PFSK-1 (cell line): ENCODE measurements at regions not wholly inside any gene's neighbourhood (a gene's known extent, or its start where the extent isn't known, plus 50 kb on each side); places are given as distances from the start of the nearest gene placed in this dataset.

Experiments used
- FOXP2 ChIP-seq: optimal IDR thresholded peaks from 2 replicates; pipeline ENCODE3; 2011; ENCODE audit warnings: borderline replicate concordance, control low read depth, inconsistent platforms; ENCODE audit not compliant: insufficient read depth; ENCODE audit errors: extremely low read length, extremely low read depth
- POLR2AphosphoS5 ChIP-seq: IDR thresholded peaks from 2 replicates; pipeline ENCODE4 v1.6.1; 2012; ENCODE audit warnings: low read depth, mild to moderate bottlenecking, control low read depth, low read length, moderate library complexity
- SIN3A ChIP-seq: IDR thresholded peaks from 2 replicates; pipeline ENCODE4 v1.6.1; 2012; ENCODE audit warnings: mild to moderate bottlenecking, low read length, moderate library complexity, borderline replicate concordance; ENCODE audit not compliant: insufficient read depth
- TAF1 ChIP-seq: IDR thresholded peaks from 2 replicates; pipeline ENCODE4 v1.6.1; 2012; ENCODE audit warnings: low read length, control low read depth, borderline replicate concordance; ENCODE audit not compliant: insufficient read depth
- TF ChIP-seq, protein P1 (sequence below), 2 experiments: IDR thresholded peaks; 2 replicates each; pipeline versions ENCODE4 v1.6.1 to v1.8.0; 2011 to 2012; ENCODE audit warnings: low read depth in 2 of 2, low read length in 2 of 2, control low read depth in 1 of 2, inconsistent platforms in 1 of 2, mild to moderate bottlenecking in 1 of 2, moderate library complexity in 1 of 2; ENCODE audit not compliant: insufficient read depth in 1 of 2

DNA sequence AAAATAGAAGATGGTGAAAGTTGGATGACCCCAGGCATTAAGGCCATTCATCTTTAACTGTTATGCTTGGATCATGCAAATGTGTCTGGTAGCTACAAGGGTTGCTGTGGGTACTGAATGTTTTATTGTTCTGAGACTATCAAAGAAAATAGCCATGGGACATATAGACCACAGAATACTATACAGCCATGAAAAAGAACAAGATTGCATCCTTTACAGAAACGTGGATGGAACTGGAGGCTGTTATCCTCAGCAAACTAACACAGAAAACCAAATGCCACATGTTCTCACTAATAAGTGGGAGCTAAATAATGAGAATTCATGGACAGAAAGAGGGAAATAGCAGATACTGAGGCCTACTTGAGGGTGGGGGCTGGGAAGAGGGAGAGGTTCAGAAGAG lies 249.0 kb downstream of the LTN1 start:
- TF ChIP-seq, protein P1, sequence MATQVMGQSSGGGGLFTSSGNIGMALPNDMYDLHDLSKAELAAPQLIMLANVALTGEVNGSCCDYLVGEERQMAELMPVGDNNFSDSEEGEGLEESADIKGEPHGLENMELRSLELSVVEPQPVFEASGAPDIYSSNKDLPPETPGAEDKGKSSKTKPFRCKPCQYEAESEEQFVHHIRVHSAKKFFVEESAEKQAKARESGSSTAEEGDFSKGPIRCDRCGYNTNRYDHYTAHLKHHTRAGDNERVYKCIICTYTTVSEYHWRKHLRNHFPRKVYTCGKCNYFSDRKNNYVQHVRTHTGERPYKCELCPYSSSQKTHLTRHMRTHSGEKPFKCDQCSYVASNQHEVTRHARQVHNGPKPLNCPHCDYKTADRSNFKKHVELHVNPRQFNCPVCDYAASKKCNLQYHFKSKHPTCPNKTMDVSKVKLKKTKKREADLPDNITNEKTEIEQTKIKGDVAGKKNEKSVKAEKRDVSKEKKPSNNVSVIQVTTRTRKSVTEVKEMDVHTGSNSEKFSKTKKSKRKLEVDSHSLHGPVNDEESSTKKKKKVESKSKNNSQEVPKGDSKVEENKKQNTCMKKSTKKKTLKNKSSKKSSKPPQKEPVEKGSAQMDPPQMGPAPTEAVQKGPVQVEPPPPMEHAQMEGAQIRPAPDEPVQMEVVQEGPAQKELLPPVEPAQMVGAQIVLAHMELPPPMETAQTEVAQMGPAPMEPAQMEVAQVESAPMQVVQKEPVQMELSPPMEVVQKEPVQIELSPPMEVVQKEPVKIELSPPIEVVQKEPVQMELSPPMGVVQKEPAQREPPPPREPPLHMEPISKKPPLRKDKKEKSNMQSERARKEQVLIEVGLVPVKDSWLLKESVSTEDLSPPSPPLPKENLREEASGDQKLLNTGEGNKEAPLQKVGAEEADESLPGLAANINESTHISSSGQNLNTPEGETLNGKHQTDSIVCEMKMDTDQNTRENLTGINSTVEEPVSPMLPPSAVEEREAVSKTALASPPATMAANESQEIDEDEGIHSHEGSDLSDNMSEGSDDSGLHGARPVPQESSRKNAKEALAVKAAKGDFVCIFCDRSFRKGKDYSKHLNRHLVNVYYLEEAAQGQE (IDR thresholded peaks at IDR 0.05; ENCODE audit: insufficient read depth in 1 of 2, low read depth in 2 of 2, low read length in 2 of 2): no peak
- TF ChIP-seq POLR2AphosphoS5 (no peak), SIN3A (no peak), TAF1 (no peak), FOXP2 (no peak)

GRCh38 chr21:28742527-28742926 lies 250.2 kb downstream of the LTN1 start:
- no peak for TF ChIP-seq SIN3A
- TF ChIP-seq, protein P1 (IDR thresholded peaks at IDR 0.05; ENCODE audit: insufficient read depth in 1 of 2, low read depth in 2 of 2, low read length in 2 of 2): no peak
- no peak for TF ChIP-seq TAF1
- TF ChIP-seq POLR2AphosphoS5: no peak

DNA sequence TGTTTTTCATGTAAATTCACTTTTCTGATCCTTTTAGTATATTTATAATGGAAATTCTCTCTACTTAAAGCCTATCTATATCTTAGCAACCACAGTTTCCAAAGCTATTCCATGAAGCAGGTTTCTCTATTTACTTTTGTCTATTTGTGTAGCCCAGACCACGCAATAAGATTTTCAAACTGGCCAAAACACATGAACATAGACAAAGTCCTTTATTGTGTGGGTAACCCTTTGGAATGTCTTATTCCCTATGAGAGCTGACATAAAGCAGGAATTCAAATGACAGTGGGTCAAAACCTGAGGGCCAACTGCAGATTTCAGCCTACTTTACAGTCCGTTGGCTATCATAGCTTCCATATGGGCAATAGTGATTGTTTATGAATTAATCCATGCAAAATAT lies 252.6 kb downstream of the LTN1 start:
- TF ChIP-seq TAF1 (no peak), SIN3A (no peak), POLR2AphosphoS5 (no peak)
- TF ChIP-seq, protein P1 (IDR thresholded peaks at IDR 0.05; ENCODE audit: insufficient read depth in 1 of 2, low read depth in 2 of 2, low read length in 2 of 2): no peak

- TF ChIP-seq FOXP2 (no peak), POLR2AphosphoS5 (no peak), SIN3A (no peak), TAF1 (no peak)
- TF ChIP-seq, protein P1 (IDR thresholded peaks at IDR 0.05; ENCODE audit: insufficient read depth in 1 of 2, low read depth in 2 of 2, low read length in 2 of 2): no peak
Observed at GRCh38 chr21:28738882-28739281, 253.8 kb downstream of the LTN1 start.

DNA sequence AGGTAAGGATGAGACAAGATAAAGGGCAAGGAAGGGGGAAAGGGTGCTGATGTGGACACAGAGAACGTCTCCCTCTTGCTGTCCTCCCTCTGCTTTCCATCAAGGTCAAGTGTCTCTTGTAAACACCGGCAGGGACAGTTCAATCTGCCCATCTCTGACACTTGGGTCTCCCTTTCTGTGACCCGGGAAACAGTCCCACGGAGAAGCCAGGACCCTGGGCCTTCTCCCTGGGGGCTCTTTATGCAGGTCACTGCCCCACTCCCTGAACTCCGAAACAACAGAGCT lies 254.3 kb downstream of the LTN1 start:
- TF ChIP-seq POLR2AphosphoS5 (no peak), TAF1 (no peak), FOXP2 (no peak), SIN3A (no peak)
- TF ChIP-seq, protein P1 (IDR thresholded peaks at IDR 0.05; ENCODE audit: insufficient read depth in 1 of 2, low read depth in 2 of 2, low read length in 2 of 2): no peak
